GM20000 (cell line): ENCODE measurements at regions not wholly inside any gene's neighbourhood (a gene's known extent, or its start where the extent isn't known, plus 50 kb on each side); places are given as distances from the start of the nearest gene placed in this dataset.
"Not testable (repeated sequence)": the region's sequence is repeated elsewhere in the genome, so short reads cannot be mapped to it uniquely, and the experiment has no call there.

Experiments
- DNase-seq: peaks from one replicate; pipeline ENCODE4 v3.0.0; 2012; ENCODE audit warnings: low spot score

- DNase-seq, result not testable (repeated sequence)
These were observed 5417.4 kb upstream of the TPTE start for GRCh38 chr21:5103880-5104561.

- not testable (repeated sequence) for DNase-seq
These were observed 5416.8 kb upstream of the TPTE start for GRCh38 chr21:5104562-5104928.

- not testable (repeated sequence) for DNase-seq
These were observed 5415.3 kb upstream of the TPTE start for GRCh38 chr21:5105939-5106708.

- not testable (repeated sequence) for DNase-seq
These were observed 5414.5 kb upstream of the TPTE start for GRCh38 chr21:5106767-5107464.

GRCh38 chr21:5107637-5108036 lies 5413.7 kb upstream of the TPTE start:
- DNase-seq, result not testable (repeated sequence)

GRCh38 chr21:5108048-5108775 lies 5413.2 kb upstream of the TPTE start:
- not testable (repeated sequence) for DNase-seq

GRCh38 chr21:5111197-5111596 lies 5410.2 kb upstream of the TPTE start:
- DNase-seq, result not testable (repeated sequence)

- DNase-seq, result not testable (repeated sequence)
These were observed 5408.3 kb upstream of the TPTE start for GRCh38 chr21:5113092-5113491.

- DNase-seq, result not testable (repeated sequence)
These were observed 5406.9 kb upstream of the TPTE start for GRCh38 chr21:5114468-5114867.

- DNase-seq, result not testable (repeated sequence)
These were observed 5406.3 kb upstream of the TPTE start for GRCh38 chr21:5114893-5115645.

GRCh38 chr21:5115646-5116343 lies 5405.6 kb upstream of the TPTE start:
- DNase-seq, result not testable (repeated sequence)

GRCh38 chr21:5116344-5117123 lies 5404.8 kb upstream of the TPTE start:
- DNase-seq, result not testable (repeated sequence)

- DNase-seq, result not testable (repeated sequence)
These were observed 5404.2 kb upstream of the TPTE start for GRCh38 chr21:5117135-5117534.

GRCh38 chr21:5117666-5118295 lies 5403.6 kb upstream of the TPTE start:
- not testable (repeated sequence) for DNase-seq

- DNase-seq, result not testable (repeated sequence)
These were observed 5403.1 kb upstream of the TPTE start for GRCh38 chr21:5118296-5118679.

GRCh38 chr21:5119179-5119578 lies 5402.2 kb upstream of the TPTE start:
- DNase-seq, result not testable (repeated sequence)

- DNase-seq, result not testable (repeated sequence)
These were observed 5400.0 kb upstream of the TPTE start for GRCh38 chr21:5121399-5121798.

GRCh38 chr21:5121849-5122248 lies 5399.5 kb upstream of the TPTE start:
- DNase-seq, result not testable (repeated sequence)
